Lung (tissue), 11 donors: ENCODE measurements at regions not wholly inside any gene's neighbourhood (a gene's known extent, or its start where the extent isn't known, plus 50 kb on each side); places are given as distances from the start of the nearest gene placed in this dataset.
"Not testable (repeated sequence)": the region's sequence is repeated elsewhere in the genome, so short reads cannot be mapped to it uniquely, and the experiment has no call there.

ENCODE experiments used
- ATAC-seq: fragments of 200-7000 bp; cut with Tn5 transposase; one replicate; pipeline ENCODE4 v1.9.1; 2020; ENCODE audit warnings: moderate number of reproducible peaks; ENCODE audit not compliant: insufficient read depth, low FRiP score
- DNase-seq, 3 donors: peaks; one replicate each; pipeline ENCODE4 v3.0.0-alpha.2; 2013 to 2017
- H3K27ac ChIP-seq, 2 donors: one replicate each; pipeline ENCODE4 v1.5.1; 2013; ENCODE audit warnings: mild to moderate bottlenecking in 2 of 2, moderate library complexity in 2 of 2, control low read depth in 1 of 2, inconsistent platforms in 1 of 2, low read depth in 1 of 2, low read length in 1 of 2
- H3K27me3 ChIP-seq, 3 donors: one replicate each; pipeline ENCODE4 v1.5.1; 2013; ENCODE audit warnings: low read length in 2 of 3; ENCODE audit not compliant: control insufficient read depth in 3 of 3, insufficient read depth in 3 of 3
- H3K36me3 ChIP-seq, 4 donors: one replicate each; pipeline ENCODE4 v1.5.1; 2013; ENCODE audit warnings: low read length in 4 of 4, mild to moderate bottlenecking in 1 of 4, moderate library complexity in 1 of 4; ENCODE audit not compliant: control insufficient read depth in 4 of 4, insufficient read depth in 4 of 4
- H3K4me1 ChIP-seq, 5 donors: one replicate each; pipeline ENCODE4 v1.5.1; 2013; ENCODE audit warnings: low read length in 5 of 5, mild to moderate bottlenecking in 2 of 5, moderate library complexity in 1 of 5; ENCODE audit not compliant: control insufficient read depth in 5 of 5, insufficient read depth in 5 of 5
- H3K4me3 ChIP-seq: one replicate; pipeline ENCODE4 v1.5.1; 2013; ENCODE audit warnings: mild to moderate bottlenecking, control low read depth, moderate library complexity
- H3K9ac ChIP-seq, 2 donors: one replicate each; pipeline ENCODE4 v1.5.1; 2013; ENCODE audit warnings: low read length in 2 of 2, control low read depth in 1 of 2; ENCODE audit not compliant: insufficient read depth in 1 of 2
- H3K9me3 ChIP-seq, 4 donors: one replicate each; pipeline ENCODE4 v1.5.1; 2013; ENCODE audit warnings: low read length in 3 of 4, mild to moderate bottlenecking in 1 of 4, moderate library complexity in 1 of 4; ENCODE audit not compliant: control insufficient read depth in 4 of 4, insufficient read depth in 3 of 4
- CTCF ChIP-seq: IDR thresholded peaks from 2 replicates; pipeline ENCODE4 v1.5.1; 2012; ENCODE audit warnings: mild to moderate bottlenecking; ENCODE audit errors: control extremely low read depth, extremely low read depth
- WGBS, 2 donors: extraction: QIAGEN DNeasy Blood & Tissue Kit; methylation state at CpG; one replicate each; pipeline ENCODE4 v1.1.7; 2013; 5-methylcytosine and 5-hydroxymethylcytosine counted together
- donor health status: control.
- donor health status: control.
- donor health status: Bipolar disorder and iron deficiency.
- donor health status: healthy.
- donor health status: DM: yes; HTN: yes; CAD: no.

- Histone ChIP-seq H3K9ac (no peak overlapping the region), H3K27me3 (no peaks in the 10 kb centered on the region), H3K9me3 (peaks cover 0 to 5% (median under 1%) of the 10 kb centered on the region in 4 donors), H3K4me1 (peaks cover 0 to 9% (median 5%) of the 10 kb centered on the region in 5 donors), H3K4me3 (no peak overlapping the region), H3K36me3 (no peaks in the 10 kb centered on the region), H3K27ac (no peak overlapping the region)
- no peak for ATAC-seq
- whole genome bisulfite sequencing, 2 donors: 82 to 87% methylated on average over 5 of the region's 5 CpGs
- no peak for TF ChIP-seq CTCF
- peak; percentile 58 to 71 (median 65) for DNase-seq
Measured at GRCh38 chr9:96056226-96056625, 180.7 kb downstream of the ERCC6L2 start.

DNA sequence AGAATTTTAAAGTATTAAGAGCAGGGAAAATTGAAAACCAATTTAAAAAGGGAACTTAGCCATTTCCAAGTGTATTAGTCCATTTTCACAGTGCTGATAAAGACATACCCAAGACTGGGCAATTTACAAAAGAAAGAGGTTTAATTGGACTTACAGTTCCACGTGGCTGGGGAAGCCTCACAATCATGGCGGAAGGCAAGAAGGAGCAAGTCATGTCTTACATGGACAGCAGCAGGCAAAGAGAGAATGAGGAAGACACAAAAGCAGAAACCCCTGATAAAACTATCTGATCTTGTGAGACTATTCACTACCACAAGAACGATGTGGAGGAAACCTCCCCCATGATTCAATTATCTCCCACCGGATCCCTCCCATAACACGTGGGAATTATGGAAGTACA lies 178.8 kb downstream of the ERCC6L2 start:
- not testable (repeated sequence) for H3K27ac ChIP-seq, H3K36me3 ChIP-seq, DNase-seq, ATAC-seq, H3K4me3 ChIP-seq, H3K9me3 ChIP-seq, H3K27me3 ChIP-seq, H3K9ac ChIP-seq
- H3K4me1 ChIP-seq: peaks cover 0 to 17% (median 3%) of the 10 kb centered on the region in 5 donors
- 90 to 91% methylated on average over 5 of the region's 5 CpGs for WGBS, 2 donors

DNA sequence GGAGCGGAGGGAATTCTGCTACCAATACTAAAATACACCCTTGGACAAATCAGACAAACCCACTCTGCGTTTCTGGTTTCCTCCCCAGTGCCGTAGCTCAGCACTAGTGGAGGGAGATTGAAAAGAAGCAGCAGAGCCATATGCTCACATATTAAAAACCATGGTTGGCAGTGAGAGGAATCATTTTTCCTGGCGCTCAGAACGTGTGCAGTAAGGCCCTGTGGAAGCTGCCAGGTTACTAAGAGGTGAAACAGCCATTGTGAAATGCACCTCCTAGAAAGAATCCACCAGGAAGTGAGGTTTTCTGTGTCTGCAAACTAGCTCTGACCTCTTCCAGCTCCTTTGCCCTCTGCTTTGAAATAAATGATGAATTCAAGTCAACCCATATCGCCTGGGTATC lies 177.2 kb downstream of the ERCC6L2 start:
- no peak overlapping the region for H3K9ac ChIP-seq
- peaks cover 0 to 6% (median 0%) of the 10 kb centered on the region in 4 donors for H3K9me3 ChIP-seq
- H3K4me1 ChIP-seq: peaks cover 0 to 33% (median 12%) of the 10 kb centered on the region in 5 donors
- H3K36me3 ChIP-seq: no peaks in the 10 kb centered on the region
- no peak for TF ChIP-seq CTCF
- ATAC-seq (no peak), DNase-seq (peak in 1 of 3 donors; percentile 35)
- H3K27me3 ChIP-seq: no peaks in the 10 kb centered on the region
- H3K4me3 ChIP-seq: no peak overlapping the region
- WGBS, 2 donors: 65 to 75% methylated on average over 6 of the region's 6 CpGs
- no peak overlapping the region for H3K27ac ChIP-seq

GRCh38 chr9:96051423-96051822 lies 175.9 kb downstream of the ERCC6L2 start:
- H3K27me3 ChIP-seq: no peaks in the 10 kb centered on the region
- H3K27ac ChIP-seq: no peak overlapping the region
- no peak overlapping the region for H3K9ac ChIP-seq
- no peaks in the 10 kb centered on the region for H3K36me3 ChIP-seq
- no peak overlapping the region for H3K4me3 ChIP-seq
- DNase-seq (no peak), ATAC-seq (no peak)
- TF ChIP-seq CTCF: no peak
- peaks cover 0 to 6% (median 0%) of the 10 kb centered on the region in 4 donors for H3K9me3 ChIP-seq
- H3K4me1 ChIP-seq: peaks cover 0 to 43% (median 14%) of the 10 kb centered on the region in 5 donors
- WGBS, 2 donors: 81 to 90% methylated on average over 7 of the region's 7 CpGs
